ENCODE measurements at regions not wholly inside any gene's neighbourhood (a gene's known extent, or its start where the extent isn't known, plus 50 kb on each side); places are given as distances from the start of the nearest gene placed in this dataset.
"Not testable (repeated sequence)": the region's sequence is repeated elsewhere in the genome, so short reads cannot be mapped to it uniquely, and the experiment has no call there.

DNA sequence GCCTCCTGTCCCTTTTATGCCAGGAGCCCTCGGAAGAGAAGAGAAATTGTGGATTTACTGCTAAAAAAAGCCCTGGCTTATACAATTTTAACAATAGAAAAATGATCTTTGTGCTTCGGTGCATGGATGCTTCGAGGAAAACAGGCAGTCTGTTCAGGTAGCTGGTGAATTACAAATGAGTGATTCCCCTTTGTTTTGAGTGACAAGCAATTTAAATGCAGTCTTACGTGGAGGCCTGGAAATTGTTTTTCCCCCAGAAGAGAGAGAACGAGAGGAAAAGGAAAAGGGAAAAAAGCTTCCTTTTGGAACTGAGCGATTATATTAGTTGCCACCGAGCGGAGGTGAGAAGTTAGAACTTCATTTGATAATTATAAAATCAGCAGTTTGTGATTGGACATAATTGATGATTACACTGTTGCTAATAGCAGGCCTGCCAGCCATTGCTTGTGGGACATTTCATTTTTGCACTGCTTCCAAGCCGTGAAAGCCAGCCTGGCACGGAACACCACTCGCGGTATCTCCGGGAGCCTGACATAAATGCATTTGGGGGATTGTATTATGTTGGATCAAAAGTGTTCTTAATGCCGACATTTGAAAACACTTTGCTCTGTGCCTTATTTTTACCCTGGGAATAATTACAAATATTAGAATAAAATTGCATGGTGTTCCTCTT, 117.7 kb downstream of the PHETA1 start:
- no peak for DNase-seq (ENCODE audit: extremely low read depth in 1 of 11, low read depth in 9 of 11, low spot score in 4 of 11)

DNA sequence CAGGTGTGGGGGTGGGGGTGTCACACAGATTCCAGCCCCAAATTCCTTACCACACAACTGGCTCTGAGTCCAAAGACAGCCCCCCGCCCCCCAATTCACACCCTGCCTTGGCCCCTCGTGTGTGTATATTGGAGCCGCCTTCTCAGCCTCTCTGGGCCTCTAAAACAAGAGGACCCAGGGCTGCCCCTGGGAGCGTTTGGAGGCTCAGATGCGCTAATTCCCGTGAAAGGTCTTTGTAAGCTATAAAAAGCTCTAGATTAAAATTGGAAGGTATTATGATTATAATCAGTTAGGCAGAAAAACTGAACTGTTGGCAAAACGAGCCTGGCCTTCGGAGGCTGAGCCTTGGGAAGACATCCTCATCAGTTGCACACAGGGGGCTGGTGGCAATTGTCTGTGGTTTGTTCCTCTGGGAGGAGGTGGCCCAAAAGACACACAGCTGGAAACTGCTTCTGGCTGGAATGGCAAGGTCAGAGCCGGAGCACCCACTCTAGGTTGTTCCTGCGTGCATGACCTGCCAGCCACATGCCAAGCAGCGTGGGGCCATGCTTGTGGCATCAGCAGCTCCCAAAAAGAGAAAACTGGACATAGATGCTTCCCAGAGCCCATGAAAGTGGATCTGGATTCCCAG, 118.5 kb downstream of the PHETA1 start:
- DNase-seq (ENCODE audit: extremely low read depth in 1 of 11, low read depth in 9 of 11, low spot score in 4 of 11): no peak

DNA sequence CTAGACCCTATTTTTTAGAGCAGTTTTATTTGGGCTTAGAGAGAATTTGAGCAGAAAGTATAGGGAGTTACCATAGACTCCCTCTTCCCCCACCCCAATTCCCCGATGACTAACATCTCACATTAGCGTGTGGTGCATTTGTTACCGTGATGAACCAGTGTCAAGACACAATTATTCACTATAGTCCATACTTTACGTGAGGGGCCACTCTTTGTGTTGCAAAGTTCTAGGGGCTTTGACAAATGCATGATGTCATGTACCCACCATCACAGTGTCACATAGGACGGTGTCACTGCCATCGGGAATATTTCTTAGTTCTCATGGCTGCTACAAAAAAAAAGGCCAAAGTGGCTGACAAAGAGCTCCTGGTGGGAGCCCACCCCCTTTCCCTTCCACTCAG, 119.1 kb downstream of the PHETA1 start:
- DNase-seq (ENCODE audit: extremely low read depth in 1 of 11, low read depth in 9 of 11, low spot score in 4 of 11): no peak

DNA sequence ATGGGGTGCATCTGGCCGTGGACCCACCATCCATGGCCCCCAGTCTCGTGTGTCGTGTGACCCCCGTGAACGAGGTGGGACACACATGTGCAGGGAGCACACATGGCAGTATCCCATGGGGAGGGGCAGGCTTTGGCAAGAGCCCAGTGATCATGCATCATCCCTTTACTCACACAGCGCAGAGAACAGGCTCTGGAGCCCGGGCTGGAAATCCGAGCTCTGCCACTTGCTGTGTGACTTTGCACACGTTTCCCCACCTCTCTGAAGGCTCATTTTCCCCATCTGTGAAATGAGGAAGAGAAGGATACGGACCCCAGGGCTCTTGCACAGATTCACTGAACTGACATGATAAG, 119.9 kb downstream of the PHETA1 start:
- DNase-seq (ENCODE audit: extremely low read depth in 1 of 11, low read depth in 9 of 11, low spot score in 4 of 11): no peak

DNA sequence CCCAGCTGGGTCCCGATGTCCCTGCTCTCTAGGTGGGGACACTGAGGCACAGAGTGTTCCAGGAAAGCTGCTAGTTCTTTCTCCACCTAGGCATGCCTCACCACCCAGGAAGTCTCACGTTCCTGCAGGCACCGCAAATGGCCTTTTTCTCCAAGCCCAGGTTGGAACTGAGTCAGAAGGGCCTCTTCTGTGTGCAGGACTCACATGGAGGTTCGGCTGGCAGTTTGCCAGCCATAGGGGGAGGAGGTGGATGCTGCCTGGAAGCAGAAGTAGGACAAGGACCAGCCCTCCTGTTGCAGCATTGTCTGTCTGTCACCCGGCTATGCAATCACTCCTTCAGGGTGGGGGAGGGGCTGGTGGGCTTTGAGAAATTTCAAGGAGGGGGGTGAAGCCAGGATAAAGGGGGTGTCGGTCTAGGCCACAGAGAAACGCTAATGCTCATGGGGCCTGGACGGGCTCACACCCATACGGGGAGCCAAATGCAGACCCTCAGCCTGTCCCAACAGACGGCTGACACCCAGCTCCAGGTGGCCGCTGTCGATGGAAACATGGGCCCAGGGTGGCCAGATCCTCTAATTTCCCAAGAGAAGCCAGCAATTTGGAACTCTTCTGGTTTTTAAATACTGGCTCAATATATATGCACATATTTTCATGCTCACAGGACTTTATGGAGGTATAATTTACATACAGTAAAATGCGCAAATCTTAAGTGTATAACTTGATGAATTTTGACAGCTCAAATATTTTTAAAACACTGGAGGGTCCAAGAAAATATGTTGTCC, 120.5 kb downstream of the PHETA1 start:
- no peak for DNase-seq (ENCODE audit: extremely low read depth in 1 of 11, low read depth in 9 of 11, low spot score in 4 of 11)

DNA sequence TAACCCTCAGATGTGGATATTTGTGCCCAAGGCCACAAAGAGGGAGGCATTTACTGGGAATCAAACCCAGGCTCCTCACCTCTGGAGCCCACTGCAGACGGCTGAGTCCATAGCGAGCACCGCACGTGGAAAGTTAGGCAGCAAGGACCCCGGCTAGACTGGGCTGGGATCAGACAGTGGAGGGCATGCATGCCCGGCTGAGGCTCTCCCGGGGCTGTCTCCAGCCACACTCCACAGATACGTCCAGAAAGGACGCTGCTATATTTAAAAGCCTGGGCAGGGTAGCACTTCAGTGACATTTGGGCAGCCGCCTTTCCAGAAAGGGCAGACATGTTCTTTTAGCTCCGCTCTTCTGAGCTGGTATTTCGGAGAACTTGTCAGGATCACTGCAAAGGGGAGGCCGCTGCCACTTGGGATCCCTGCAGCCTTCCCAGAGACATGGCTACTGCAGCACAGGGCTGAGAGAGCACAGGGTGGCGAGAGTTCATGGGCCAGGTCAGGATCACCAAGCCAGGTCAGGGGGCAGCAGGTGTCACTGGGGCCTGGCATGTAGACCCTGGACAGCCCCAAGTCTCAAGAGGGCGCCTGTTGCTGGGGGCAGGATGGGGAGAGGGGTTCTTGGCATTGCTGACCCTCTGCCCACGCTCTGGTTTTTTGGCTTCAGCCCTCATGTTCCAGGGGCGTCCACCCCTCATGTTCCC, 121.7 kb downstream of the PHETA1 start:
- no peak for DNase-seq (ENCODE audit: extremely low read depth in 1 of 11, low read depth in 9 of 11, low spot score in 4 of 11)

DNA sequence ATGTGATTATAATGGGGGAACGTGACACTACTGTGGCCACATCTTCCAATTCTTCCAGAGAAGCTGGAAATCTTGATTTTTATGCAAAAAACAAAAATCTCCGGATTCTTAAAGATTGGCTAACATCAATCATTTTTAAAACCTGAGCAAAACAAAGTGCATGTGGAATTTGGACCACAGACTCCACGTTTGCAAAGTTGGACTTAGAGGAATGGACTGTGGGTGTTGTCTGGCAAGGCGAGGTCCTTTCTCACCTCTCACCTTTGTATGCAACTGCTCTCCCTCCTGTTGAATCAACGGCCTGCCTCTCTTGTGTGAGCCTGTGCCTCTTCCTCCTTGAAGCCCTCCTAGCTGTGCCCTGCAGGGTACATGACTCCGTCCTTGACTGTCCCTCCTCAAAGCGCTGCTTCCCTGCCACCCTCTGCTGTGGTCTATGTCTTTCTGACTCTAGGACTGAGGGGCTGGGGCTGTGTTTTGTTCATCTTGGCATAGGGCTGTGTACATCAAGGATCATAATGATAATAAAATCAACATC, 122.4 kb downstream of the PHETA1 start:
- no peak for DNase-seq (ENCODE audit: extremely low read depth in 1 of 11, low read depth in 9 of 11, low spot score in 4 of 11)

DNA sequence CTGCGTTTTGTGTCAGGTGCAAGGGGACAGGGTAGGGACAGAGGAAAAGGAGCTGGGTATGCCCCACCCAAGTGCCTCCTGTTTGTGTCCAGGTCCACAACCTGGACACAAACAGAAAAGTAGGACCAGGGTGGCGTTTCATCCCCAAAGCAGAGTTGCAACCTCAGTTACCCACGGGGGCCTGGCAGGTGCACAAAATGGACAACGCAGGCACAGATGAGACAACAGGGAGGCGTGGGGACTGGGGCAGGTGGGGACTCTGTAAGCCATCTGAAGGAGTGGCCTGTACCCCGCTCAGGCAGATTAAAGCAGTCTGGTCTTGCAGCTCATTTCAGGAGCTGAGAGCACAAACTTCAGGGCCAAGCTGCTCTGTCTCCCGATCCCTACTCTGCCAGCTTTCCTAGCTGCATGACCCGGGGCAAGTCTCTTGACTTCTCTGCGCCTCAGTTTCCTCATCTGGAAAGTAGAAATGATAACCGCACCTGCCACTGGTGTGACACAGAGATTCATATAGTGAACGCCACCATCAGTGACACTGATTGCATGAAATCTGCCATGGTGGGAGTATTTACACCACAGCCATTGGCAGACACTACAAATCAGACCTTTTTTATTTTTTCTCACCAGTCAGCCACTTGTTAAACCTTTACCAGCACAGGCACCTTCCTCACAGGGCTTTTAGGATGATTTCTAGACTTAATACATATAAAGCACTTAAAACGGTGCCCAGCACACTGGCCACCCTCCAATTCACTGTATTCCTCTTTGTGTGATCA, 123.0 kb downstream of the PHETA1 start:
- DNase-seq (ENCODE audit: extremely low read depth in 1 of 11, low read depth in 9 of 11, low spot score in 4 of 11): no peak

DNA sequence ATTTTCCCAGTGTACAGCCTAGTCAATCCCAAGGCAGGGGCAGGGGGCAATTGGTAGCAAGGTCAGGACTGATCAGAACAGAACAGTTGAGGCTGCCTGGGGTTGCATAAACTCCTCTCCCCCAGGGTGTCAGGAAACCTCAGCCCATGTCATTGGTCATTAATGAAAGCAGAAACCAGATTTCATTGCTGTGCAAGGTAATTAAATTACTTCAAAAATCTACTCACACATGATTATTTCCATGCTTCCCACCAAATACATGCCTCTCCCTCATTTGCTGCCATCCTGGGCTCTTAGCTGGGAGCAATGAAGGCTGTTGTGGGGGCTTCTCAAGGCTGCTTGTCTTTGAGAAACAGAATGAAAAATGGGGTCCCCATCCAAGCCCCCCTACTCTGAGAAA, 124.2 kb downstream of the PHETA1 start:
- no peak for DNase-seq (ENCODE audit: extremely low read depth in 1 of 11, low read depth in 9 of 11, low spot score in 4 of 11)

DNA sequence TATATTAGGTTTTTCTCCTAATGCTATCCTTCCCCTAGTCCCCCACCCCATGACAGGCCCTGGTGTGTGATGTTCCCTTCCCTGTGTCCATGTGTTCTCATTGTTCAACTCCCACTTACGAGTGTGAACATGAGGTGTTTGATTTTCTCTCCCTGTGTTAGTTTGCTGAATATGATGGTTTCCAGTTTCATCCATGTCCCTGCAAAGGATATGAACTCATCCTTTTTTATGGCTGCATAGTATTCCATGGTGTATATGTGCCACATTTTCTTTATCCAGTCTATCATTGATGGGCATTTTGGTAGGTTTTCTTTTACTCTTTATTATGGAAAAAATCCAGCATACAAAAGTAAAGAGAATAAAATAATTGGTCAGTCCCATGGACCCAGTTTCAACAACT, 126.1 kb downstream of the PHETA1 start:
- DNase-seq (ENCODE audit: extremely low read depth in 1 of 11, low read depth in 9 of 11, low spot score in 4 of 11): not testable (repeated sequence)

DNA sequence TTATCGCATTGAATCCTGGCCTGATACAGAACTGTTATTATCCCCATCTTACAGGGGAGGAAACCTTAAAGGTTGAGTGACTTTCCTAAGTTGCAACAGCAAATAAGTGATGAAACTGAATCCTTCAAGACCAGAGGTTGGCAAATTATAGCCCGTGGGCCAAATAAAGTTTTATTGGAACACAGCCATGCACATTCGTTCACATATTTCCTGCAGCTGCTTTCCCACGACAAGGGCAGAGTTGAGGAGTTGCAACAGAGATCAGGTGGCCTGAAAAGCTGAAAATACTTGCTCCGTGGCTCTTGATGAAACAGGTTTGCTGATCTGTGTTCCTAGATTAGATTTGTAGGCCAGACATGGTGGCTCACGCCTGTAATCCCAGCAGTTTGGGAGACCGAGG, 126.7 kb downstream of the PHETA1 start:
- DNase-seq (ENCODE audit: extremely low read depth in 1 of 11, low read depth in 9 of 11, low spot score in 4 of 11): no peak

DNA sequence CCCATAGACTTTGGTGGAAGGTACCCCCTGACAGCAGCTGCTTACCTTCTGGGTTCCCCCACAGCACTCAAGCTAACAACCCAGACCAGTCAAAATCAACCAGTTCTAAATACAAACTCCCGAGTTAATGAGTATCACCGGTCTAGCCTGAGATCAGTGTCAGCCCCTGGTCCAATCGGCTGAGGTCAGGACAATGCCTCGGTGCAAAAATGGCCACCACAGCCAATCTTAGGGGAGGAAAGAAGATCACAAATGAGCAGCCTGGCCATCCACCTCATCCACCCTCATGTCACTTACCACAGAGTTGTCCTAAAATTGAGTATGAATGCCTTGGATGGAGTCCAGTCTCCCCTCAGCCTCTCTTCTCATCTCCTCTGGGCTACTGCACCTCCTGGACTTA, 128.5 kb downstream of the PHETA1 start:
- no peak for DNase-seq (ENCODE audit: extremely low read depth in 1 of 11, low read depth in 9 of 11, low spot score in 4 of 11)

DNA sequence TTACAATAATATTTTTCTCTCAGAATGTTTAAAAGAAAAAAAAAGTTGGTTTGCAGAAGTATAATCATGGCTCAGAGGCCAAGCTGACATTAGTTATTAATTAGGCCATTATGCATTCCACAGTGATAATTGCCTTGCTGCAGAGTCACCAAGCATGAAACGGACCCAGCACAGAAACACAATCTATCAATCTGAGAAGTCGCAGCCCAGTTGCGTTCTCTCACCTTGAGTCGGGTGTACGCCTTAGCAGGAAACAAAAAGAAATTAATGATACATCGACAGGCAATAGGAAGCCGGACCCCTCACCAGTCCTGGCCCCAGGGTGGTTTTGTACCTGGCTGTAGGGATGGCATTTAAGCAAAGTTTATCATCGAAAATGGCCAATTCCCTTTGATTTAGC, 129.7 kb downstream of the PHETA1 start:
- DNase-seq (ENCODE audit: extremely low read depth in 1 of 11, low read depth in 9 of 11, low spot score in 4 of 11): no peak

DNA sequence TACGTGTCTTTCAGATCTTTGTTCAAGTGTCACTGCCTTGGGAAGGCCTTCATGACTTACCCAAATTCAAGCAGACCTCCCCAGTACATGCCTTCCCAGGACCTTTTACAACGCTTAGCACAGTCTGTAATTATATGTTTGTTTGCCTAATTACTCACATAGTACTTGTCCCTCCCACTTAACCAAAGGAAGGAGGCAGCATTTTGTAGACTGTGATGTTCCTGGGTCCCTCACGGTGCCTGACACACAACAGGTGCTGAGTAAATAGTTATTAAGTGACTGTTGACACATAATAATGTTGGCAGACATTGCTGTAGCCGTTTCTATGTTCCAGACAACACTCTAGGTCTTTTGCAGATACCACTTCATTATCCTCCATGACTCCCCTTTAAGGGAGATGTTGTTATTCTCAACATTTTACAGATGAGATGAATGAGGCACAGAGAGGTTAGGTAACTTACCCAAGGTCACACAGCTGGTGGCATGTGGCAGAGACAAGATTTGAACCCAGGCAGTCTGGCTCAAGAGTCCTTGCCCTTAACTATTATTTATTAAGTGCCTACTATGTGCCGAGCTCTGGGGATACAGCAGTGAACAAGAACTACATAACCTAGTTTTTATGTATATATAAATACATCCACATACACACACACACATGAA, 130.7 kb downstream of the PHETA1 start:
- no peak for DNase-seq (ENCODE audit: extremely low read depth in 1 of 11, low read depth in 9 of 11, low spot score in 4 of 11)

DNA sequence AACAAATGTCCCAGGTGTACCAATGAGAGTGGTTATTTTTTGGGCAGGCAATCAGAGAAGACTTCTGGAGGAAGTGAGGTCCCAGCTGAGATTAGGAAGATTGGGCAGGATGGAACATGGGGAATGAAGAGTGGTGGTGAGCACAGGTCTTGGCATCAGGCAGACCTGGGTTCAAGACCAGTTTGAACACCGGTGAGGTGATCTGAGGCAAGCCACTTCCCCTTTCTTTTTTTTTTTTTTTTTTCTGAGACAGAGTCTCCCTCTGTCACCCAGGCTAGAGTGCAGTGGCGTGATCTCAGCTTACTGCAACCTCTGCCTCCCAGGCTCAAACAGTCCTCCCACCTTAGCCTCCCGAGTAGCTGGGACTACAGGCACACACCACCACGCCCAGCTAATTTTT, 134.4 kb downstream of the PHETA1 start:
- not testable (repeated sequence) for DNase-seq (ENCODE audit: extremely low read depth in 1 of 11, low read depth in 9 of 11, low spot score in 4 of 11)

DNA sequence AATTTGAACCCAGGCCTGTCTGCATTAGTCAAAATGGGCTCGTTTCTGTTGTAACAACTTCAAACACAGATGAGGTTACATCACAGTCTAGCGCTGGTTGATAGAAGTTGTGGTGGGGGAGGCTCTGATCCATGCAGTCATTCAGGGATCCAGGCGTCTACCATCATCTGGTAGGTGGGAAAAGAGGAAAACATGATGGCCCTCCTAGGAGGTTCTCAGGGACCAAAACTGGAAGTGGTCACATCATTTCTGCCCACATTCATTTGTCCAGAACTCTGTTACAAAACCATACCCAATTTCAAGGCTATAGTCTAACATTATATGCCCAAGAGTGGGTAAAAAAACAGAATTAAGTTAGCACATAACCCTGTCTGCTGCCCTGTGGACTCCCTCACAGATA, 135.1 kb downstream of the PHETA1 start:
- DNase-seq (ENCODE audit: extremely low read depth in 1 of 11, low read depth in 9 of 11, low spot score in 4 of 11): no peak

DNA sequence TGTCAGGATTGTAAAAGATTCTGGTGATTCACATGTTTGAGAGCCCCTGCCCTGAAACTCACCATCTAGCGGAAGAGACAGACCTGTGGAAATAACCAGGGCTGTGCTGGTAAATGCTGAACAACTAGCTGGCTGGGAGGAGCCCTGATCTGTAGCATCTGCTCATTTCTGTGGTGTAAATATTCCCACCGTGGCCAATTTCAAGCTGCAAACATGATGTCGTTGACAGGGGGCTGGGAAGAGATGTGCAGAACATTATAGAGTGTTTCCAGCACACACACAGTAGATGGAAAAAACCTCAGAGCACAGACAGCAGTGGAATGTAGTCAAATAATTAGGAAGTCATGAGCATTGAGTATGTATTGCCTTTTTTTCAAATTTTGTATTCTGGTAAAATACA, 138.2 kb downstream of the PHETA1 start:
- no peak for DNase-seq (ENCODE audit: extremely low read depth in 1 of 11, low read depth in 9 of 11, low spot score in 4 of 11)

DNA sequence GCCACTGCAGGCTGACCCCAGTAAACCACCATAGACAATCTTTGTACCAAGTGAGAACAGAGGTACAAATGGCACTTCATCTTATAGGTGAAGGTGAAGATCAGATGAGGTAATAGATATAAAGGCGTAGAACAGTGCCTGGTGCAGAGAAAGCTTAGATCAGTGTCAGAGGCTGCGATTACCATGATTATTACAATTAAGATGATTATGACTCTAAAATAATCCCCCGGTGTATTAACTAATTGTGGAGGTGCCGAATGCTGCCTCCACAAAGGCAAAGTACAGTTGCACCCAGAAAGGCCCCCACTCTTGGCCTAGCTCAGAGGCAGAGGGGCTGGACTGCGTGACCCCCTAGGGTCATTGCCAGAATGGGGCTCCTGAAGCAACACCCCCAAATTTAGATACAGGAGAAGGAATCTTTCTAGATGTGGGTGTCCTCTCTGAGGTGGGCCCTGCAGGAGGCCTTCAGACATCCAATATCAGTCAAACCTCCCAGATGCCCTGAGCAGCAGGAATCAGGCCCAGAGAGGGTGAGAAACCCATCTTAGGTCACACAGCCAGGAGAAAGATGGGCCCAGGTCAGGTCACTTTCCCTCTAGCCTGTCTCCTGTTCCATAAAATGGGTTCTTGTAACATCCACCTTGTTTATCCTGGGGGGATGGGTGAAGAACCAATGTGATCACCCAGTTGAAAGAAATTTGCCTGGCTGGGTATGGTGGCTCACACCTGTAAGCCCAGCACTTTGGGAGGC, 139.8 kb downstream of the PHETA1 start:
- no peak for DNase-seq (ENCODE audit: extremely low read depth in 1 of 11, low read depth in 9 of 11, low spot score in 4 of 11)
